Endodermal cell (in vitro differentiated cells): ENCODE measurements at regions not wholly inside any gene's neighbourhood (a gene's known extent, or its start where the extent isn't known, plus 50 kb on each side); places are given as distances from the start of the nearest gene placed in this dataset.

Source experiments
- DNase-seq: peaks from one replicate; pipeline ENCODE4 v3.0.0-alpha.2; 2017
- H3K27ac ChIP-seq: 2 replicates; pipeline ENCODE4 v1.5.1; 2013; ENCODE audit warnings: mild to moderate bottlenecking, low read depth, low read length, moderate library complexity
- H3K27me3 ChIP-seq: 2 replicates; pipeline ENCODE4 v1.6.1; 2013; ENCODE audit warnings: mild to moderate bottlenecking, low read length, moderate library complexity; ENCODE audit not compliant: insufficient read depth, control insufficient read depth, poor library complexity, severe bottlenecking
- H3K36me3 ChIP-seq: 2 replicates; pipeline ENCODE4 v1.7.0; 2013; ENCODE audit warnings: mild to moderate bottlenecking, low read length, moderate library complexity; ENCODE audit not compliant: control insufficient read depth, insufficient read depth
- H3K4me1 ChIP-seq: one replicate; pipeline ENCODE4 v1.7.0; 2013; ENCODE audit warnings: low read length; ENCODE audit not compliant: control insufficient read depth, insufficient read depth
- H3K4me3 ChIP-seq: 2 replicates; pipeline ENCODE4 v1.5.1; 2013; ENCODE audit warnings: mild to moderate bottlenecking, low read length, moderate library complexity
- H3K9ac ChIP-seq: 2 replicates; pipeline ENCODE4 v1.6.1; 2013; ENCODE audit warnings: mild to moderate bottlenecking, low read length, moderate library complexity; ENCODE audit not compliant: poor library complexity, severe bottlenecking; ENCODE audit errors: extremely low read depth
- H3K9me3 ChIP-seq: 2 replicates; pipeline ENCODE4 v1.6.1; 2013; ENCODE audit warnings: mild to moderate bottlenecking, low read length, moderate library complexity; ENCODE audit not compliant: control insufficient read depth
- H3K27ac Mint-ChIP-seq: 2 replicates; pipeline ENCODE4 v1.8.0; 2020; ENCODE audit warnings: mixed read lengths
- H3K27me3 Mint-ChIP-seq: 2 replicates; pipeline ENCODE4 v1.8.0; 2021; ENCODE audit warnings: mild to moderate bottlenecking, mixed read lengths; ENCODE audit not compliant: insufficient read depth
- H3K36me3 Mint-ChIP-seq: 2 replicates; pipeline ENCODE4 v1.8.0; 2020; ENCODE audit warnings: low read depth, mixed read lengths
- H3K4me1 Mint-ChIP-seq: 2 replicates; pipeline ENCODE4 v1.8.0; 2020; ENCODE audit warnings: mixed read lengths
- H3K4me3 Mint-ChIP-seq: 2 replicates; pipeline ENCODE4 v1.8.0; 2020; ENCODE audit warnings: mild to moderate bottlenecking, moderate library complexity, mixed read lengths
- H3K9me3 Mint-ChIP-seq: 2 replicates; pipeline ENCODE4 v1.8.0; 2020; ENCODE audit warnings: mild to moderate bottlenecking, mixed read lengths
- WGBS, 2 experiments: methylation state at CpG; one replicate each; pipeline versions ENCODE4 v1.1.5 to v1.1.7; 2013; ENCODE audit warnings: missing lambda C conversion rate in 2 of 2, mixed read lengths in 1 of 2; ENCODE audit not compliant: insufficient coverage in 1 of 2, insufficient read length in 1 of 2; 5-methylcytosine and 5-hydroxymethylcytosine counted together
- TF ChIP-seq, protein P1 (sequence below): fragments of 200-600 bp; sonication (generic); conservative IDR thresholded peaks from 2 replicates; pipeline ENCODE4 v1.5.0; 2021; ENCODE audit warnings: antibody characterized with exemption, mild to moderate bottlenecking

GRCh38 chr22:49260681-49261580 lies 566.7 kb downstream of the BRD1 start:
- H3K27ac Mint-ChIP-seq, result no peak overlapping the region
- TF ChIP-seq, protein P1, sequence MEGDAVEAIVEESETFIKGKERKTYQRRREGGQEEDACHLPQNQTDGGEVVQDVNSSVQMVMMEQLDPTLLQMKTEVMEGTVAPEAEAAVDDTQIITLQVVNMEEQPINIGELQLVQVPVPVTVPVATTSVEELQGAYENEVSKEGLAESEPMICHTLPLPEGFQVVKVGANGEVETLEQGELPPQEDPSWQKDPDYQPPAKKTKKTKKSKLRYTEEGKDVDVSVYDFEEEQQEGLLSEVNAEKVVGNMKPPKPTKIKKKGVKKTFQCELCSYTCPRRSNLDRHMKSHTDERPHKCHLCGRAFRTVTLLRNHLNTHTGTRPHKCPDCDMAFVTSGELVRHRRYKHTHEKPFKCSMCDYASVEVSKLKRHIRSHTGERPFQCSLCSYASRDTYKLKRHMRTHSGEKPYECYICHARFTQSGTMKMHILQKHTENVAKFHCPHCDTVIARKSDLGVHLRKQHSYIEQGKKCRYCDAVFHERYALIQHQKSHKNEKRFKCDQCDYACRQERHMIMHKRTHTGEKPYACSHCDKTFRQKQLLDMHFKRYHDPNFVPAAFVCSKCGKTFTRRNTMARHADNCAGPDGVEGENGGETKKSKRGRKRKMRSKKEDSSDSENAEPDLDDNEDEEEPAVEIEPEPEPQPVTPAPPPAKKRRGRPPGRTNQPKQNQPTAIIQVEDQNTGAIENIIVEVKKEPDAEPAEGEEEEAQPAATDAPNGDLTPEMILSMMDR, result no peak
- no peaks in the 10 kb centered on the region for H3K4me1 Mint-ChIP-seq
- no peaks in the 10 kb centered on the region for H3K9me3 Mint-ChIP-seq
- no peak overlapping the region for H3K9ac ChIP-seq
- no peak overlapping the region for H3K27ac ChIP-seq
- DNase-seq, result peak; percentile 20
- no peaks in the 10 kb centered on the region for H3K36me3 ChIP-seq
- no peak overlapping the region for H3K4me3 Mint-ChIP-seq
- peaks cover 2% of the 10 kb centered on the region for H3K27me3 Mint-ChIP-seq
- H3K4me1 ChIP-seq, result no peaks in the 10 kb centered on the region
- H3K36me3 Mint-ChIP-seq, result no peaks in the 10 kb centered on the region
- H3K27me3 ChIP-seq, result no peaks in the 10 kb centered on the region
- H3K4me3 ChIP-seq, result no peak overlapping the region
- 89 to 96% methylated on average over 14 to 17 of the region's 17 CpGs for WGBS, 2 experiments
- no peaks in the 10 kb centered on the region for H3K9me3 ChIP-seq

DNA sequence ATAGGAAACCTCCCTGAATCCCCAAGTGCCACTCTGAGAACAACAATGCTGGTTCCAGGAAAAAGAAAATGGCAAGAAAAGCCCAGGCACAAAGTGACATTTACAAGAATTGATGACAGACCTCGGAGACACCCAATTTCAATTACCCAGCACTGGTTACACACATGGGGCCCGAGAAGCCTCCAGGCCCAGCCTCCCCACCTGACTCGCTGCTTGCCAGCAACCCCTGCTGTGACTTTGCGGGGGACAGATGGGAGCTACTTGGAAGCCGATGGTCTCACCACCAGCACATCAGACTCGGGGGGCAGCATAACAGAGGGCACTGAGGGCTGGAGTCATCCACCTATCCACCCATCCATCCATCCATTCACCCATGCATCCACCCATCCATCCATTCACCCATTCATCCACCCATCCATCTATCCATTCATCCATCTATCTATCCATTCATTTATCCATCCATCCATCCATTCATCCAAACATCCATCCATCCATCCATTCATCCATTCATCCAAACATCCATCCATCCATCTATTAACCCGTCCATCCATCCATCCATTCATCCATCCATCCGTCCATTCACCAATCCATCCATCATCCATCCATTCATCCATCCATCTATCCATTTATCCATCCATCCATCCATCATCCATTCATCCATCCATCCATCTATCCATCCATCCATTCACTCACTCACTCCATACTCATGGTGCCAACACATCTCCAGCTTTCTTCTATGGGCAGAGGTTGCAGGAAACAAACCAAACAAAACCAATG lies 567.6 kb downstream of the BRD1 start:
- H3K9me3 ChIP-seq, result no peaks in the 10 kb centered on the region
- Mint-ChIP-seq H3K4me3 (no peak overlapping the region), H3K4me1 (no peaks in the 10 kb centered on the region), H3K27ac (no peak overlapping the region), H3K36me3 (no peaks in the 10 kb centered on the region), H3K27me3 (peaks cover under 1% of the 10 kb centered on the region), H3K9me3 (no peaks in the 10 kb centered on the region)
- 91 to 95% methylated on average over 3 to 8 of the region's 8 CpGs for WGBS, 2 experiments
- peak; percentile 17 for DNase-seq
- no peak overlapping the region for H3K9ac ChIP-seq
- H3K27ac ChIP-seq, result no peak overlapping the region
- TF ChIP-seq, protein P1, result no peak
- no peaks in the 10 kb centered on the region for H3K36me3 ChIP-seq
- no peaks in the 10 kb centered on the region for H3K27me3 ChIP-seq
- H3K4me1 ChIP-seq, result no peaks in the 10 kb centered on the region
- no peak overlapping the region for H3K4me3 ChIP-seq

GRCh38 chr22:49258107-49259010 lies 569.3 kb downstream of the BRD1 start:
- Histone ChIP-seq H3K4me3 (no peak overlapping the region), H3K4me1 (no peaks in the 10 kb centered on the region), H3K27me3 (no peaks in the 10 kb centered on the region), H3K9ac (no peak overlapping the region), H3K27ac (no peak overlapping the region), H3K36me3 (no peaks in the 10 kb centered on the region), H3K9me3 (no peaks in the 10 kb centered on the region)
- Mint-ChIP-seq H3K36me3 (no peaks in the 10 kb centered on the region), H3K4me1 (no peaks in the 10 kb centered on the region), H3K9me3 (peaks cover 6% of the 10 kb centered on the region), H3K4me3 (no peak overlapping the region), H3K27me3 (no peaks in the 10 kb centered on the region), H3K27ac (no peak overlapping the region)
- TF ChIP-seq, protein P1, result no peak
- DNase-seq, result peak; percentile 14
- WGBS, 2 experiments, result 94 to 96% methylated on average over 27 to 31 of the region's 31 CpGs
